22Rv1 (cell line): ENCODE measurements at regions not wholly inside any gene's neighbourhood (a gene's known extent, or its start where the extent isn't known, plus 50 kb on each side); places are given as distances from the start of the nearest gene placed in this dataset.

Experiments
- CTCF ChIP-seq: fragments of 450-650 bp; IDR thresholded peaks from 2 replicates; pipeline ENCODE4 v1.5.1; 2017; ENCODE audit warnings: mild to moderate bottlenecking
- ZFX ChIP-seq: fragments of 450-650 bp; IDR thresholded peaks from 2 replicates; pipeline ENCODE4 v1.6.1; 2017; ENCODE audit warnings: antibody characterized with exemption, borderline replicate concordance

DNA sequence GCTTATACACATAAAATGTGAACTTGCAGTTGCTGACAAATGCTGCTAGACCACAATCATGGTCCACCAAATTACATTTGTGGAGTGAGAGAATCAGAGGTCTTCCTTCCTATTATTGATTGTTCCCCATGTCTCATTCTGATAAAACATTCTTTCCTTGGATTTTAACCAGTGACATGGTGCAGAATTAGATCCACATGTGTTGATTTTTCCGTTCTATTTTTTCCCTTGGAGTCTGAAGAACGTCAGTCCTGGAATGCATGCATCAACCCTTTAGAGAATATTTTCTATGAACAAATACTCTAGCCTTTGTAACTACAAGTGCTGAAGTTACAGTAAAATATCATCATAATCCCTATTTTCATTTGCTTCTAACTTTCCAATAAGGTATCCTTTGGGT lies 170.7 kb upstream of the SPRY4 start:
- TF ChIP-seq CTCF: no peak
- TF ChIP-seq ZFX: no peak
